ENCODE measurements at regions not wholly inside any gene's neighbourhood (a gene's known extent, or its start where the extent isn't known, plus 50 kb on each side); places are given as distances from the start of the nearest gene placed in this dataset.

GRCh38 chr2:221981912-221982470 is 316.8 kb downstream of the PAX3 start:
- no peak for TF ChIP-seq CTCF (IDR thresholded peaks at IDR 0.05)
- Histone ChIP-seq H3K4me1 (no peaks in the 10 kb centered on the region), H3K4me3 (ENCODE audit: low read depth, low read length) (no peak overlapping the region)

DNA sequence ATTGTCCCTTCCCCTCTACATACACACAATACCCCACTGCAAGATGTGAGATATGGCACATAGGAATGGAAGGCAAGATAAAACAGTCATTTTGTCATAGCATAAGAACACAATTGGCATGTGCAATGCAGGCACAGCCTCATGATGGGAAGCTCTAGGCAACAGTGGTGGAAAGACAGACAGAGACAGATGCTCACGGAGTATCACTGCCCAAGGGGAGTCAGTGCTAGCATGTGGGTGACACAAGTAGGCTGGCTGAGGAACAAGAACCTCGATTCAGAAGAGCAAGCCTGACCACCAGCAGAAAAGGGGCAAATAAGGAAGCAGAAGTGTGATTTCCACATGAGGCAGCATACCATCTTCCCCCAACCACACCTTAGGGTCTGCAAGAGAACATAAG is 323.6 kb downstream of the PAX3 start:
- Histone ChIP-seq H3K27ac (no peak overlapping the region), H3K4me2 (ENCODE audit: low read length) (no peak overlapping the region), H2AFZ (no peak overlapping the region), H3K79me2 (no peaks in the 10 kb centered on the region), H3K4me1 (no peaks in the 10 kb centered on the region), H3K27me3 (ENCODE audit: control insufficient read depth, insufficient read depth, low read length) (no peaks in the 10 kb centered on the region), H3K4me3 (ENCODE audit: low read depth, low read length) (no peak overlapping the region), H3K9ac (no peak overlapping the region), H3K36me3 (ENCODE audit: control insufficient read depth, insufficient read depth, low read length) (no peaks in the 10 kb centered on the region), H3K9me3 (ENCODE audit: control insufficient read depth, low read length) (no peaks in the 10 kb centered on the region)
- TF ChIP-seq CTCF (IDR thresholded peaks at IDR 0.05) = no peak

More at GRCh38 chr2:221981912-221982470, 316.8 kb downstream of the PAX3 start:
- H3K9ac ChIP-seq = no peak overlapping the region
- H3K36me3 ChIP-seq (ENCODE audit: control insufficient read depth, insufficient read depth, low read length) = no peaks in the 10 kb centered on the region
- no peaks in the 10 kb centered on the region for H3K9me3 ChIP-seq (ENCODE audit: control insufficient read depth, low read length)
- no peak overlapping the region for H3K27ac ChIP-seq
- no peak overlapping the region for H2AFZ ChIP-seq
- no peak overlapping the region for H3K4me2 ChIP-seq (ENCODE audit: low read length)
- no peaks in the 10 kb centered on the region for H3K27me3 ChIP-seq (ENCODE audit: control insufficient read depth, insufficient read depth, low read length)
- no peaks in the 10 kb centered on the region for H3K79me2 ChIP-seq

- Histone ChIP-seq H3K9ac (no peak overlapping the region), H3K4me2 (ENCODE audit: low read length) (no peak overlapping the region), H3K36me3 (ENCODE audit: control insufficient read depth, insufficient read depth, low read length) (no peaks in the 10 kb centered on the region), H3K27ac (no peak overlapping the region), H3K79me2 (no peaks in the 10 kb centered on the region), H3K4me3 (ENCODE audit: low read depth, low read length) (no peak overlapping the region), H2AFZ (no peak overlapping the region), H3K4me1 (no peaks in the 10 kb centered on the region), H3K9me3 (ENCODE audit: control insufficient read depth, low read length) (no peaks in the 10 kb centered on the region), H3K27me3 (ENCODE audit: control insufficient read depth, insufficient read depth, low read length) (no peaks in the 10 kb centered on the region)
- no peak for TF ChIP-seq CTCF (IDR thresholded peaks at IDR 0.05)
These were observed 324.9 kb downstream of the PAX3 start for GRCh38 chr2:221973902-221974301.

- no peaks in the 10 kb centered on the region for H3K79me2 ChIP-seq
- no peaks in the 10 kb centered on the region for H3K36me3 ChIP-seq (ENCODE audit: control insufficient read depth, insufficient read depth, low read length)
- H3K9me3 ChIP-seq (ENCODE audit: control insufficient read depth, low read length) = no peaks in the 10 kb centered on the region
- no peak overlapping the region for H2AFZ ChIP-seq
- TF ChIP-seq CTCF (IDR thresholded peaks at IDR 0.05) = no peak
- no peaks in the 10 kb centered on the region for H3K4me1 ChIP-seq
- no peak overlapping the region for H3K27ac ChIP-seq
- H3K4me2 ChIP-seq (ENCODE audit: low read length) = no peak overlapping the region
- no peak overlapping the region for H3K9ac ChIP-seq
- H3K4me3 ChIP-seq (ENCODE audit: low read depth, low read length) = no peak overlapping the region
- no peaks in the 10 kb centered on the region for H3K27me3 ChIP-seq (ENCODE audit: control insufficient read depth, insufficient read depth, low read length)
These were observed 325.3 kb downstream of the PAX3 start for GRCh38 chr2:221973502-221973901.

DNA sequence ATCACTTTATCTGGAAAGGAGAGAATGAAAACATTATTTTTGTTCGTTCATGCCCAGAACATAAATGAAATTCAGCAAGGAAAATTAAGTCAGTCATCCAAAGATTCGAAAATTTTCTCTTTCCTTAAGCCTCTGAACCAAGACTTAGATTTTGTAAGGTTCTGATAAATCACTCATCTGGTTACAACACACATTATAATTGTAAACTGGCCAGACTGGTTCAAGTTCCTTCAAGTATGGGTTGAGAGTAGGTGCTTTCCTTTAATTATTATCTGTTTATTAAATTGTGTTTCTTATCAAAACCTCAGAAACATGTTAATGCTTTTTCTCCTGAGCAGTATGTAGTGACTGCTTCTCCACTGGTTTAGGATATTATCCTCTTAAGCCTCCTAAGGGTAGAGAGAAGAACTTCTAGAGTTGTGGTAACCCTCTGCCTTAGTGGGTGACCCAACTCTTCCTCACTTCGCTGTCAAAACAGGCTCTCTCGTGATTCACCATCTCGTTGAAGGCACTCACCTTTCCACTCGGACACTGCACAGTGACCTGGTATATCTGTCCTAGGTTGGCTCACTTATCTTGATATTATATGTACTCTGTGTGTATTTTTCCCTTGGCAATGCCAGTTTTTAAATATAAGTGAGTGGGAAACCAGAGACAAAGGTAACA is 325.9 kb downstream of the PAX3 start:
- no peaks in the 10 kb centered on the region for H3K36me3 ChIP-seq (ENCODE audit: control insufficient read depth, insufficient read depth, low read length)
- H3K9ac ChIP-seq = no peak overlapping the region
- no peak overlapping the region for H3K4me3 ChIP-seq (ENCODE audit: low read depth, low read length)
- H3K79me2 ChIP-seq = no peaks in the 10 kb centered on the region
- no peak overlapping the region for H2AFZ ChIP-seq
- H3K4me2 ChIP-seq (ENCODE audit: low read length) = no peak overlapping the region
- no peaks in the 10 kb centered on the region for H3K9me3 ChIP-seq (ENCODE audit: control insufficient read depth, low read length)
- H3K27ac ChIP-seq = no peak overlapping the region
- no peaks in the 10 kb centered on the region for H3K4me1 ChIP-seq
- no peaks in the 10 kb centered on the region for H3K27me3 ChIP-seq (ENCODE audit: control insufficient read depth, insufficient read depth, low read length)
- TF ChIP-seq CTCF (IDR thresholded peaks at IDR 0.05) = no peak
